ENCODE measurements at regions not wholly inside any gene's neighbourhood (a gene's known extent, or its start where the extent isn't known, plus 50 kb on each side); places are given as distances from the start of the nearest gene placed in this dataset.

DNA sequence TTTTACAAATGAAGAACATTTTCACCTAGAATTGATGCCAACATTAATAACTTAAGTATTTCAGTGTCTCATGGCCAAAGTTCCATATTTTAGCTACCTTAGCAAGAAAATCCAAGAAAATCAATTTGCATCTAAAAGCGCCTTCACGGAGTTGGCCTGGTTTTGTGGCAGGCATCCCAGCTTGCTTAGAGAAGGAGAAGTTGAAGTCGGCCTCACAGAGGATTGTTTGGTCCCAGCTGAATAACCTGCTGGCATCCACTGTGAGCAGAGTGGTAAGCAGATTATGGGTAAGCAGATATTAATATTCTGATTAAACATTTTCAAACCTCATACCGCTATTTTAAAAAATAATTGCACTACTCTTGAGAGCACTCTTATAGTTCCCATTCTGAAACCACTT lies 62.3 kb upstream of the STARD13 start:
- Histone ChIP-seq H3K27ac (ENCODE audit: low read length) (no peak overlapping the region), H3K4me1 (ENCODE audit: low read length) (no peaks in the 10 kb centered on the region), H3K79me2 (ENCODE audit: low read length) (no peaks in the 10 kb centered on the region), H3K9me3 (replicated peaks; ENCODE audit: insufficient read depth, low read length) (no peaks in the 10 kb centered on the region), H3K36me3 (replicated peaks; ENCODE audit: insufficient read depth, low read length) (no peaks in the 10 kb centered on the region), H3F3A (ENCODE audit: insufficient read depth, low read length) (no peaks in the 10 kb centered on the region), H3K4me2 (ENCODE audit: low read depth, low read length) (no peak overlapping the region), H3K9me2 (replicated peaks; ENCODE audit: insufficient read depth, low read length) (no peaks in the 10 kb centered on the region), H3K27me3 (replicated peaks; ENCODE audit: insufficient read depth, low read length) (no peaks in the 10 kb centered on the region), H4K20me1 (ENCODE audit: insufficient read depth, low read length) (no peaks in the 10 kb centered on the region), H3K9ac (ENCODE audit: low read length) (no peak overlapping the region), H2AFZ (ENCODE audit: low read length) (no peak overlapping the region), H3K4me3 (ENCODE audit: low read length) (no peak overlapping the region)
- TF ChIP-seq EZH2 (optimal IDR thresholded peaks at IDR 0.05; ENCODE audit: low read depth, low read length) = no peak
- TF ChIP-seq, protein P1, sequence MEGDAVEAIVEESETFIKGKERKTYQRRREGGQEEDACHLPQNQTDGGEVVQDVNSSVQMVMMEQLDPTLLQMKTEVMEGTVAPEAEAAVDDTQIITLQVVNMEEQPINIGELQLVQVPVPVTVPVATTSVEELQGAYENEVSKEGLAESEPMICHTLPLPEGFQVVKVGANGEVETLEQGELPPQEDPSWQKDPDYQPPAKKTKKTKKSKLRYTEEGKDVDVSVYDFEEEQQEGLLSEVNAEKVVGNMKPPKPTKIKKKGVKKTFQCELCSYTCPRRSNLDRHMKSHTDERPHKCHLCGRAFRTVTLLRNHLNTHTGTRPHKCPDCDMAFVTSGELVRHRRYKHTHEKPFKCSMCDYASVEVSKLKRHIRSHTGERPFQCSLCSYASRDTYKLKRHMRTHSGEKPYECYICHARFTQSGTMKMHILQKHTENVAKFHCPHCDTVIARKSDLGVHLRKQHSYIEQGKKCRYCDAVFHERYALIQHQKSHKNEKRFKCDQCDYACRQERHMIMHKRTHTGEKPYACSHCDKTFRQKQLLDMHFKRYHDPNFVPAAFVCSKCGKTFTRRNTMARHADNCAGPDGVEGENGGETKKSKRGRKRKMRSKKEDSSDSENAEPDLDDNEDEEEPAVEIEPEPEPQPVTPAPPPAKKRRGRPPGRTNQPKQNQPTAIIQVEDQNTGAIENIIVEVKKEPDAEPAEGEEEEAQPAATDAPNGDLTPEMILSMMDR (IDR thresholded peaks at IDR 0.05; ENCODE audit: low read length) = no peak
- no peak for TF ChIP-seq EZH2phosphoT487 (IDR thresholded peaks at IDR 0.05; ENCODE audit: low read length)
- DNase-seq = no peak

DNA sequence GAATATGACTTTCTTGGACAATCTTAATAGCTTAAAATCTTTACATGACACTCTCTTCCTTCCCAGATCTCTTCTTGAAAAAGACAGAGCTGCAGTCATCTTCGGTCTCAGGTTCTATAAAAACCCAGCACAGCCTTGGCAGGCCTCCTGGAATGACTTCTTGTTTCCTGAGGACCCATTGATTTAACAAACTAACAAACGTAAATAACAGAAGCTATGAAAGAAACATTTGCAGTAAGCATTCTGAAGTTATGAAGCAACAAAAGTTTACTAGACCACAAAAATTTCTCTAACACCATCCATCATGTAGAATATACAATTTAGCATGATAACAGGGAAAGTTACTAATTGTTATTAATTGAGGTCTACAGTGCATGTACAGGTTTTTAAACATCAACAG lies 62.8 kb upstream of the STARD13 start:
- no peaks in the 10 kb centered on the region for H4K20me1 ChIP-seq (ENCODE audit: insufficient read depth, low read length)
- no peaks in the 10 kb centered on the region for H3K27me3 ChIP-seq (replicated peaks; ENCODE audit: insufficient read depth, low read length)
- H3K36me3 ChIP-seq (replicated peaks; ENCODE audit: insufficient read depth, low read length) = no peaks in the 10 kb centered on the region
- DNase-seq = no peak
- no peaks in the 10 kb centered on the region for H3F3A ChIP-seq (ENCODE audit: insufficient read depth, low read length)
- no peak overlapping the region for H3K27ac ChIP-seq (ENCODE audit: low read length)
- no peak overlapping the region for H3K4me2 ChIP-seq (ENCODE audit: low read depth, low read length)
- H3K9me3 ChIP-seq (replicated peaks; ENCODE audit: insufficient read depth, low read length) = no peaks in the 10 kb centered on the region
- H3K9me2 ChIP-seq (replicated peaks; ENCODE audit: insufficient read depth, low read length) = no peaks in the 10 kb centered on the region
- no peak overlapping the region for H2AFZ ChIP-seq (ENCODE audit: low read length)
- no peaks in the 10 kb centered on the region for H3K4me1 ChIP-seq (ENCODE audit: low read length)
- no peak overlapping the region for H3K9ac ChIP-seq (ENCODE audit: low read length)
- TF ChIP-seq EZH2phosphoT487 (IDR thresholded peaks at IDR 0.05; ENCODE audit: low read length) (no peak), EZH2 (optimal IDR thresholded peaks at IDR 0.05; ENCODE audit: low read depth, low read length) (no peak)
- TF ChIP-seq, protein P1 (IDR thresholded peaks at IDR 0.05; ENCODE audit: low read length) = no peak
- H3K79me2 ChIP-seq (ENCODE audit: low read length) = no peaks in the 10 kb centered on the region
- H3K4me3 ChIP-seq (ENCODE audit: low read length) = no peak overlapping the region

DNA sequence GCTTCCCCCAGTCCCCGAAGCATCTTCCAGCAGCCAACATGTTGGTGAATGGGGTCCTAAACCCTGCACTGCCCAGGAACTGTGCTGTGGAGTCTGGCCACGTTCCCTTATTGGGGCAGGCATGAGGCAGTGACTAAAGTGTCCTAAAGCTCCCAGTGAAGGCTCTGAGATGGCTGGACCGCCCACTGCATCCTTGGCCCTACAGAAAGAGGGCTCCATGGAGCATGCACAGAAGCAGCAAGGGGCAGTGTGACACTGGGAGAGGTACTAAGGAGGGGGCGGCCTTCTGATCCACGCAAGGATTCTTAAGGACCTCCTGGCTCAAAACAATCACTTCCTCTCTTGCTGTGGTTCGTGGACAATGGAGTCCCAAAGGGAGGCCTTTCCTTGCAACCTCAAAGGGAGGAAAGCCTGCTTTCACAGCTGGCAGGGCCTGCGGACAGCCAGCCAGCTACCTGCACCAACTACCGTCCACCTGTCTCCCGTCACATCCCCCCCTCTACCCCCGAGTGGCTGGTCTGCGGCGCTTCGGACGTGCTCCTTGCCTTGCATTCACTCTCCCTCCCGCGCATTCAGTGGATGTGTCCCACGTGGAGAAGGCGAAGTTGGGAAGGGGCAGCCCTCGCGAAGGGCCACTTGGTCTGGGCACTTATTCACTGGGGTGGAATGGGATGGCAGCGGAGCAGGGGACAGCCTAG lies 63.9 kb upstream of the STARD13 start:
- H3K4me3 ChIP-seq (ENCODE audit: low read length) = no peak overlapping the region
- H4K20me1 ChIP-seq (ENCODE audit: insufficient read depth, low read length) = no peaks in the 10 kb centered on the region
- H3K9me2 ChIP-seq (replicated peaks; ENCODE audit: insufficient read depth, low read length) = no peaks in the 10 kb centered on the region
- no peak overlapping the region for H3K4me2 ChIP-seq (ENCODE audit: low read depth, low read length)
- H3K9me3 ChIP-seq (replicated peaks; ENCODE audit: insufficient read depth, low read length) = no peaks in the 10 kb centered on the region
- TF ChIP-seq, protein P1 (IDR thresholded peaks at IDR 0.05; ENCODE audit: low read length) = no peak
- no peak for TF ChIP-seq EZH2phosphoT487 (IDR thresholded peaks at IDR 0.05; ENCODE audit: low read length)
- TF ChIP-seq EZH2 (optimal IDR thresholded peaks at IDR 0.05; ENCODE audit: low read depth, low read length) = no peak
- H3K4me1 ChIP-seq (ENCODE audit: low read length) = no peaks in the 10 kb centered on the region
- no peak overlapping the region for H3K27ac ChIP-seq (ENCODE audit: low read length)
- H3K9ac ChIP-seq (ENCODE audit: low read length) = no peak overlapping the region
- H3F3A ChIP-seq (ENCODE audit: insufficient read depth, low read length) = no peaks in the 10 kb centered on the region
- DNase-seq = no peak
- no peaks in the 10 kb centered on the region for H3K27me3 ChIP-seq (replicated peaks; ENCODE audit: insufficient read depth, low read length)
- no peaks in the 10 kb centered on the region for H3K79me2 ChIP-seq (ENCODE audit: low read length)
- H2AFZ ChIP-seq (ENCODE audit: low read length) = no peak overlapping the region
- no peaks in the 10 kb centered on the region for H3K36me3 ChIP-seq (replicated peaks; ENCODE audit: insufficient read depth, low read length)
